Ovary (tissue), 7 donors: ENCODE measurements at regions not wholly inside any gene's neighbourhood (a gene's known extent, or its start where the extent isn't known, plus 50 kb on each side); places are given as distances from the start of the nearest gene placed in this dataset.

Source experiments
- DNase-seq, 5 donors: peaks; one replicate each; pipeline ENCODE4 v3.0.0-alpha.2; 2019 to 2020
- H3K27ac ChIP-seq, 2 donors: fragments of 200-600 bp; one replicate each; pipeline versions ENCODE4 v1.5.1 to v1.8.0; 2019 to 2022
- H3K27me3 ChIP-seq: fragments of 200-600 bp; one replicate; pipeline ENCODE4 v1.8.0; 2022
- H3K36me3 ChIP-seq: fragments of 200-600 bp; sonication (generic); one replicate; pipeline ENCODE4 v1.5.1; 2019
- H3K4me1 ChIP-seq: one replicate; pipeline ENCODE4 v1.8.1; 2013; ENCODE audit warnings: mild to moderate bottlenecking, moderate library complexity; ENCODE audit not compliant: insufficient read depth
- H3K4me3 ChIP-seq: fragments of 200-600 bp; sonication (generic); one replicate; pipeline ENCODE4 v1.5.1; 2017
- H3K9me3 ChIP-seq, 2 donors: fragments of 200-600 bp in 1 of 2; sonication (generic) in 1 of 2; one replicate each; pipeline versions ENCODE4 v1.5.1 to v1.8.1; 2013 to 2019; ENCODE audit warnings: mild to moderate bottlenecking in 1 of 2, moderate library complexity in 1 of 2
- EP300 ChIP-seq: sonication (generic); formaldehyde crosslinking; IDR thresholded peaks from one replicate; pipeline ENCODE4 v1.6.1; 2017; ENCODE audit warnings: antibody characterized with exemption
- POLR2A ChIP-seq: fragments of 450-650 bp; IDR thresholded peaks from one replicate; pipeline ENCODE4 v1.6.1; 2017; ENCODE audit warnings: antibody characterized with exemption, mild to moderate bottlenecking, moderate library complexity
- WGBS, 3 donors: extraction: QIAGEN DNeasy Blood & Tissue Kit in 1 of 3; methylation state at CpG; one replicate each; pipeline versions ENCODE4 v1.1.5 to v1.1.7; 2013 to 2017; 5-methylcytosine and 5-hydroxymethylcytosine counted together
- intact Hi-C, 4 donors: fragments of 100-400 bp; cut with DNase I; formaldehyde crosslinking; loops; one replicate each; pipeline versions ENCODE4 v1.11.0 to v1.15.1; 2022 to 2023
- TF ChIP-seq, protein P1 (sequence below), 3 donors: fragments of 450-650 bp in 2 of 3; fragments of 200-600 bp in 1 of 3; IDR thresholded peaks; one replicate each; pipeline versions ENCODE4 v1.5.1 to v1.8.0; 2016 to 2022; ENCODE audit warnings: antibody characterized with exemption in 3 of 3, mild to moderate bottlenecking in 1 of 3
- donor health status: DM: no; HTN: no; CAD: no; lungs with moderate emphysema.
- donor health status: DM: no; HTN: no; CAD: no.
- donor health status: Bipolar disorder and iron deficiency.
- donor health status: DM: no; HTN: no; CAD: no.
- donor health status: DM: yes; HTN: yes; CAD: no.

DNA sequence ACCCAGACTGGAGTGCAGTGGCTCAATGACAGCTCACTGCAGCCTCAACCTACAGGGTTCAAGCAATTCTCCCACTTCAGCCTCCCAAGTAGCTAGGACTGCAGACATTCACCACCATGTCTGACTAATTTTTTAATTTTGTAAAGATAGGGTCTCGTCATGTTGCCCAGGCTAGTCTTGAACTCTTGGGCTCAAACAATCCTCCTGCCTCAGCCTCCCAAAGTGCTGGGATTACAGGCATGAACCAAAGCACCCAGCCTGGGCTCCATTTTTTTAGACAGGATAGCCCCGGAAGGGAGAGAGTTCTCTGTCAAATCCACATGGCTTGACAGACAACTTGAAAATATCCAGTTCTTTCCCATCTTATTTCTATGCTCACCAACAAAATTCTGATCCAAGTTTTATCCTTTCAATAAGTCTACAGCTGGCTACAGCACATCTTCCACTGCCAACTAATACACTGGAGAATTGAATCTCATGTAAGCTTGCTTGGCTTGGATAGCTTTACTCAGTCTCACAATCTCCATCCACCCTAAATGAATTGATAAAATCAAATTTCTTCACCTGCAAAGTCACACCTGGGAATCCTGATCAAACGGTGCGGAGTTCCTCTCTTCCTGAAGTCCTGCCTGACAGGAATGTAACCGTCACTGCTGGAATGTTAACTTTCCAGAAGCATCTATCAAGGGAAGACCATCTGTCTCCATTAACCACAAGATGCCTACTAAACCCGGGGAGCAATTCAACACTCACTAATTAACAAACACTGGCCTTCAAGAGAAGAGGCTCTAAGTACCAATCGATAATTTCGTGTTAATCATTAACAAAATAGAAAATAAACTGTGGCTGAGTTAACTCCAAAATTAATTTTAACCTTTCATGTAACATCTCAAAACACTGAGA, 239.7 kb upstream of the MKLN1 start:
- intact Hi-C loops = no loop called here

DNA sequence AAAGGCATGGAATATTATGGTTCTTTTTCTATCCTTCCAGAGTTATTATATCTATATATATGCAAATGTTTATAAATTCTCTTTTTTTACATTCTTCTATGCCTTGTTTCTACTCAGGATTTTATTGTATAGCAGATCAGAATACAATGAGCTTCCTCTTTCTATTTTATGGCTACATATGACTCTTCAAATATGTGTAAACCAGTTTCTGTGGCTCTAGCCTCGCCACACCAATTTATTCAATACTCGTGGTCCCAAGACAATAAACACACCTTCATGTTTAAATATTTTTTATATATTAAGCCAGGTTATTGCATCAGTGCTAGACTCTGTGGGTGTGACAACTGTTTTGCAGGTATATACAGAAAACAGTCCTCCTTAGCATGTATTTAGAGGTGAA, 237.5 kb upstream of the MKLN1 start:
- no peaks in the 10 kb centered on the region for H3K36me3 ChIP-seq
- intact Hi-C loops = no loop called here
- H3K27ac ChIP-seq = no peak overlapping the region
- H3K9me3 ChIP-seq = no peaks in the 10 kb centered on the region
- H3K27me3 ChIP-seq = no peaks in the 10 kb centered on the region
- no peak overlapping the region for H3K4me3 ChIP-seq
- DNase-seq = no peak
- TF ChIP-seq POLR2A (no peak), EP300 (no peak)
- TF ChIP-seq, protein P1, sequence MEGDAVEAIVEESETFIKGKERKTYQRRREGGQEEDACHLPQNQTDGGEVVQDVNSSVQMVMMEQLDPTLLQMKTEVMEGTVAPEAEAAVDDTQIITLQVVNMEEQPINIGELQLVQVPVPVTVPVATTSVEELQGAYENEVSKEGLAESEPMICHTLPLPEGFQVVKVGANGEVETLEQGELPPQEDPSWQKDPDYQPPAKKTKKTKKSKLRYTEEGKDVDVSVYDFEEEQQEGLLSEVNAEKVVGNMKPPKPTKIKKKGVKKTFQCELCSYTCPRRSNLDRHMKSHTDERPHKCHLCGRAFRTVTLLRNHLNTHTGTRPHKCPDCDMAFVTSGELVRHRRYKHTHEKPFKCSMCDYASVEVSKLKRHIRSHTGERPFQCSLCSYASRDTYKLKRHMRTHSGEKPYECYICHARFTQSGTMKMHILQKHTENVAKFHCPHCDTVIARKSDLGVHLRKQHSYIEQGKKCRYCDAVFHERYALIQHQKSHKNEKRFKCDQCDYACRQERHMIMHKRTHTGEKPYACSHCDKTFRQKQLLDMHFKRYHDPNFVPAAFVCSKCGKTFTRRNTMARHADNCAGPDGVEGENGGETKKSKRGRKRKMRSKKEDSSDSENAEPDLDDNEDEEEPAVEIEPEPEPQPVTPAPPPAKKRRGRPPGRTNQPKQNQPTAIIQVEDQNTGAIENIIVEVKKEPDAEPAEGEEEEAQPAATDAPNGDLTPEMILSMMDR (IDR thresholded peaks at IDR 0.05) = no peak
- 85 to 91% (median 90%) methylated on average over 2 of the region's 2 CpGs for WGBS, 3 donors
- peaks cover 27% of the 10 kb centered on the region for H3K4me1 ChIP-seq

More for the DNA sequence above, 239.7 kb upstream of the MKLN1 start:
- Histone ChIP-seq H3K36me3 (no peaks in the 10 kb centered on the region), H3K27me3 (no peaks in the 10 kb centered on the region), H3K4me3 (no peak overlapping the region), H3K27ac (no peak overlapping the region), H3K9me3 (no peaks in the 10 kb centered on the region), H3K4me1 (peaks cover 17% of the 10 kb centered on the region)
- 73 to 74% (median 73%) methylated on average over 8 of the region's 8 CpGs for WGBS, 3 donors
- no peak for TF ChIP-seq POLR2A
- DNase-seq = no peak

DNA sequence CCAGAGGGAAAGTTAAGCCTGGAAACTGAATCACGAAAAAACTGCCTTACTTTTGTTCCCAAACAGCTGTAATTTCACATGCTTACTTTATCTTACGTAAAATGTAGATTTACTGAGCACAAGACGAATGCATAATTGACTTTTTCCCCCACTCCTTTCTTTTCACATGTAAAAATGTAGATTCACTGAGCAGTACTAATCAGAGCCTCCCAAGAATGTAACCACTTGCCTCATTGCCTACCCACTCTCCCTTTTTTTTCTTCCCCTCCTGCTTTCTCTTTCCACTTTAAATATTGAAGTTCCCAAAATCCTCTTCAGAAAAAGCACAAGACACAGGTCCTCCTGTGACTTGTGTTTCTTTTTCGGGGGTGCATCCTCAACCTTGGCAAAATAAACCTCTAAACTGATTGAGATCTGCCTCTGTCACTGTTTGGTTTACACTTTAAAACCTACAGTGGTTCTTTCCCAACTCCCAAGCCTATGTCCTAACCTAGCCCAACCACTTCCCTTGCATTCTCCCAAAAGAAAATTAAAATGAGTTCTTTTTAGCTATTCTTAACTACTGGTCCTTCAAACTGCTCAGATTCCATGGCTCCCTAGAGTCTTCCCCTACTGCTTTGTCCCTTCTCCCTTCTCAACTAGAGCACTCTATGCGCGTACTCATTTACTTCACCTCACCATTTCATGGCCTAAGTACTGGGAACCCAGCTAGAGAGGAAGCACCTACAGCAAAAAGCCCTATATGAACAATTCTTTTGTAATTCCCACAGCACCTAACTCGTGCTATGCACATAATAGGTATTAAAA, 236.6 kb upstream of the MKLN1 start:
- WGBS, 3 donors = 69 to 79% (median 77%) methylated on average over 7 of the region's 7 CpGs
- no peak for TF ChIP-seq EP300
- TF ChIP-seq, protein P1 (IDR thresholded peaks at IDR 0.05) = no peak
- TF ChIP-seq POLR2A = no peak
- no peaks in the 10 kb centered on the region for H3K27me3 ChIP-seq
- no peak for DNase-seq
- H3K4me1 ChIP-seq = peaks cover 28% of the 10 kb centered on the region
- H3K27ac ChIP-seq = no peak overlapping the region
- intact Hi-C loops = no loop called here
- no peaks in the 10 kb centered on the region for H3K9me3 ChIP-seq
- H3K4me3 ChIP-seq = no peak overlapping the region
- no peaks in the 10 kb centered on the region for H3K36me3 ChIP-seq

DNA sequence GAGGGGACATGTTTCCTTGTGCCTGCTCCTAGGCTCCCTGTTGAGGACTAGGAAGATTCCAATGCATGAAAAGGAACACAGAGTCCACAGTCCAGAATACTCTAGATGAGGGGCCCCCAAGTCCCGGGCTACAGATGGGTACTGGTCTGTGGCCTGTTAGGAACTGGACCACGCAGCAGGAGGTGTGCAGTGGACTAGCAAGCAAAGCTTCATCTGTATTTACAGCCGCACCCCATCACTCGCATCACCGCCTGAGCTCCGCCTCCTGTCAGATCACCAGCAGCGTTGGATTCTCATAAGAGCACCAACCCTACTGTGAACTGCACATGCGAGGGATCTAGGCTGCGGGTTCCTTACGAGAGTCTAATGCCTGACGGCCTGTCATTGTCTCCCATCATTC, 233.0 kb upstream of the MKLN1 start:
- intact Hi-C loops = no loop called here
- Histone ChIP-seq H3K4me1 (peaks cover 34% of the 10 kb centered on the region), H3K4me3 (no peak overlapping the region), H3K27ac (no peak overlapping the region), H3K9me3 (no peaks in the 10 kb centered on the region), H3K27me3 (no peaks in the 10 kb centered on the region), H3K36me3 (no peaks in the 10 kb centered on the region)
- WGBS, 3 donors = 93 to 95% (median 94%) methylated on average over 11 of the region's 11 CpGs
- TF ChIP-seq EP300 (no peak), POLR2A (no peak)
- TF ChIP-seq, protein P1 (IDR thresholded peaks at IDR 0.05) = no peak
- no peak for DNase-seq
